Progenitor cell of endocrine pancreas (in vitro differentiated cells): ENCODE measurements at regions not wholly inside any gene's neighbourhood (a gene's known extent, or its start where the extent isn't known, plus 50 kb on each side); places are given as distances from the start of the nearest gene placed in this dataset.

Source experiments
- DNase-seq: peaks from one replicate; pipeline ENCODE4 v3.0.0; 2021; ENCODE audit warnings: low spot score; ENCODE audit not compliant: unreplicated experiment
- H3K27ac Mint-ChIP-seq: 2 replicates; pipeline ENCODE4 v1.8.0; 2021; ENCODE audit warnings: mild to moderate bottlenecking, moderate library complexity, mixed read lengths
- H3K27me3 Mint-ChIP-seq: 2 replicates; pipeline ENCODE4 v1.8.0; 2021; ENCODE audit warnings: mixed read lengths
- H3K36me3 Mint-ChIP-seq: 2 replicates; pipeline ENCODE4 v1.8.0; 2022; ENCODE audit warnings: mixed read lengths; ENCODE audit not compliant: insufficient read depth
- H3K4me1 Mint-ChIP-seq: 2 replicates; pipeline ENCODE4 v1.8.0; 2021; ENCODE audit warnings: low read depth, mixed read lengths
- H3K4me3 Mint-ChIP-seq: 2 replicates; pipeline ENCODE4 v1.8.0; 2021; ENCODE audit warnings: low read depth, mild to moderate bottlenecking, moderate library complexity, mixed read lengths
- H3K9me3 Mint-ChIP-seq: 2 replicates; pipeline ENCODE4 v1.8.0; 2021; ENCODE audit warnings: low read depth, mixed read lengths
- CTCF ChIP-seq: fragments of 200-600 bp; sonication (generic); IDR thresholded peaks from one replicate; pipeline ENCODE4 v1.5.0; 2021; ENCODE audit warnings: antibody characterized with exemption, mild to moderate bottlenecking; ENCODE audit not compliant: unreplicated experiment

- no peak for DNase-seq
- no peaks in the 10 kb centered on the region for H3K4me1 Mint-ChIP-seq
- peaks cover under 1% of the 10 kb centered on the region for H3K9me3 Mint-ChIP-seq
- no peak overlapping the region for H3K27ac Mint-ChIP-seq
- TF ChIP-seq CTCF: no peak
- peaks cover 8% of the 10 kb centered on the region for H3K27me3 Mint-ChIP-seq
- H3K4me3 Mint-ChIP-seq: no peak overlapping the region
- H3K36me3 Mint-ChIP-seq: no peaks in the 10 kb centered on the region
These were observed 145.3 kb upstream of the RHOBTB1 start for GRCh38 chr10:61089251-61089650.

- H3K36me3 Mint-ChIP-seq: no peaks in the 10 kb centered on the region
- peaks cover 8% of the 10 kb centered on the region for H3K27me3 Mint-ChIP-seq
- H3K9me3 Mint-ChIP-seq: peaks cover 10% of the 10 kb centered on the region
- no peak overlapping the region for H3K27ac Mint-ChIP-seq
- no peaks in the 10 kb centered on the region for H3K4me1 Mint-ChIP-seq
- TF ChIP-seq CTCF: no peak
- DNase-seq: no peak
- H3K4me3 Mint-ChIP-seq: no peak overlapping the region
These were observed 140.5 kb upstream of the RHOBTB1 start for GRCh38 chr10:61084493-61084892.

- TF ChIP-seq CTCF: no peak
- Mint-ChIP-seq H3K36me3 (no peaks in the 10 kb centered on the region), H3K9me3 (peaks cover 10% of the 10 kb centered on the region), H3K4me1 (peaks cover 2% of the 10 kb centered on the region), H3K27ac (no peak overlapping the region), H3K27me3 (peaks cover 7% of the 10 kb centered on the region), H3K4me3 (no peak overlapping the region)
- DNase-seq: no peak
These were observed 137.3 kb upstream of the RHOBTB1 start for GRCh38 chr10:61081301-61081700.

GRCh38 chr10:61078542-61079275, 134.7 kb upstream of the RHOBTB1 start:
- H3K36me3 Mint-ChIP-seq: no peaks in the 10 kb centered on the region
- H3K27me3 Mint-ChIP-seq: peaks cover 4% of the 10 kb centered on the region
- no peak for DNase-seq
- no peak overlapping the region for H3K27ac Mint-ChIP-seq
- peaks cover 18% of the 10 kb centered on the region for H3K4me1 Mint-ChIP-seq
- TF ChIP-seq CTCF: no peak
- H3K9me3 Mint-ChIP-seq: peaks cover 4% of the 10 kb centered on the region
- no peak overlapping the region for H3K4me3 Mint-ChIP-seq

GRCh38 chr10:61076572-61077114, 132.7 kb upstream of the RHOBTB1 start:
- no peaks in the 10 kb centered on the region for H3K36me3 Mint-ChIP-seq
- peaks cover 6% of the 10 kb centered on the region for H3K27me3 Mint-ChIP-seq
- DNase-seq: no peak
- H3K4me3 Mint-ChIP-seq: no peak overlapping the region
- no peaks in the 10 kb centered on the region for H3K9me3 Mint-ChIP-seq
- H3K27ac Mint-ChIP-seq: no peak overlapping the region
- TF ChIP-seq CTCF: no peak
- peaks cover 22% of the 10 kb centered on the region for H3K4me1 Mint-ChIP-seq
